Hypothalamus (tissue), 51 donors: ENCODE measurements at regions not wholly inside any gene's neighbourhood (a gene's known extent, or its start where the extent isn't known, plus 50 kb on each side); places are given as distances from the start of the nearest gene placed in this dataset.

Source experiments
- DNase-seq, 51 donors: peaks; one replicate each; lab custom pipeline; 2025; lab: John Stamatoyannopoulos, UW

GRCh38 chr21:22827422-22827821 is 1829.2 kb downstream of the NCAM2 start:
- no peak for DNase-seq

GRCh38 chr21:22842875-22843274 is 1844.7 kb downstream of the NCAM2 start:
- no peak for DNase-seq

GRCh38 chr21:22855581-22855980 is 1857.4 kb downstream of the NCAM2 start:
- DNase-seq = no peak

- DNase-seq = no peak
Measured at GRCh38 chr21:22871692-22872091, 1873.5 kb downstream of the NCAM2 start.

- no peak for DNase-seq
Measured at GRCh38 chr21:22880573-22880972, 1882.4 kb downstream of the NCAM2 start.

GRCh38 chr21:22881131-22881530 is 1882.9 kb downstream of the NCAM2 start:
- no peak for DNase-seq

GRCh38 chr21:22885079-22885478 is 1886.9 kb downstream of the NCAM2 start:
- DNase-seq = no peak

- no peak for DNase-seq
Measured at GRCh38 chr21:22885614-22886013, 1887.4 kb downstream of the NCAM2 start.

GRCh38 chr21:22889445-22889844 is 1891.2 kb downstream of the NCAM2 start:
- DNase-seq = no peak

GRCh38 chr21:22890656-22891055 is 1892.4 kb downstream of the NCAM2 start:
- DNase-seq = no peak

GRCh38 chr21:22892028-22892427 is 1893.8 kb downstream of the NCAM2 start:
- DNase-seq = no peak

GRCh38 chr21:22892740-22893139 is 1894.5 kb downstream of the NCAM2 start:
- no peak for DNase-seq

- no peak for DNase-seq
Measured at GRCh38 chr21:22898051-22898665, 1899.9 kb downstream of the NCAM2 start.

GRCh38 chr21:22900490-22900889 is 1902.3 kb downstream of the NCAM2 start:
- DNase-seq = no peak

- DNase-seq = no peak
Measured at GRCh38 chr21:22903851-22904250, 1905.6 kb downstream of the NCAM2 start.

- DNase-seq = no peak
Measured at GRCh38 chr21:22904385-22904784, 1906.2 kb downstream of the NCAM2 start.

GRCh38 chr21:22925032-22925431 is 1926.8 kb downstream of the NCAM2 start:
- DNase-seq = no peak

GRCh38 chr21:22927469-22927868 is 1929.3 kb downstream of the NCAM2 start:
- DNase-seq = no peak

GRCh38 chr21:22941779-22942490 is 1943.7 kb downstream of the NCAM2 start:
- DNase-seq = no peak

GRCh38 chr21:22955559-22955958 is 1957.3 kb downstream of the NCAM2 start:
- DNase-seq = no peak

GRCh38 chr21:22961258-22961657 is 1963.0 kb downstream of the NCAM2 start:
- DNase-seq = no peak

- DNase-seq = no peak
Measured at GRCh38 chr21:22965455-22966135, 1967.4 kb downstream of the NCAM2 start.
